ENCODE measurements at regions not wholly inside any gene's neighbourhood (a gene's known extent, or its start where the extent isn't known, plus 50 kb on each side); places are given as distances from the start of the nearest gene placed in this dataset.

DNA sequence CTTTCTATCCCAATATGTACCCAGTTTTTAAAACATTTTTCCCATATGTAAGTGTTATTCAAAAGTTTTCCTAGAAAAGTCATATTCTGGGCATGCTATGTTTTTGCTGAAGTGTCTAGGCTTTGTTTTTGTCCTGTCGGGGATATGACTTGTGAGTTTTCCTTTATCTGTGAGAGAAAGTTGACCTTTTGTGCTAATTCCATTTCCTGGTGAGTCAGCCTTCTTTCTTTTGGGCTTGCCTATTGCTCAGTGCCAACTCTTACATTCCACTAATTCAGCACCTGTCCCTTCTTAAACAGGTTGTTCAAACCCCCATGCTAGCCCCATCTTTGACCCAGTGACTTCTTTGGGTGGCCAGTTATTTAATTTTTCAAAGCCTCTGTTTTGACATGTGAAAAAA lies 146.2 kb downstream of the AHR start:
- Mint-ChIP-seq H3K27ac (no peak overlapping the region), H3K36me3 (ENCODE audit: low read depth) (no peaks in the 10 kb centered on the region), H3K4me3 (no peak overlapping the region), H3K4me1 (peaks cover 3% of the 10 kb centered on the region), H3K27me3 (ENCODE audit: insufficient read depth) (no peaks in the 10 kb centered on the region), H3K9me3 (peaks cover 17% of the 10 kb centered on the region)
- Histone ChIP-seq H3K4me1 (ENCODE audit: control insufficient read depth, insufficient read depth, low read length) (no peaks in the 10 kb centered on the region), H3K27me3 (ENCODE audit: control insufficient read depth, insufficient read depth, low read length, poor library complexity, severe bottlenecking) (no peaks in the 10 kb centered on the region), H3K4me3 (ENCODE audit: low read length) (no peak overlapping the region), H3K36me3 (ENCODE audit: control insufficient read depth, insufficient read depth, low read length) (no peaks in the 10 kb centered on the region), H3K27ac (ENCODE audit: low read depth, low read length) (no peak overlapping the region), H3K9me3 (ENCODE audit: control insufficient read depth, low read length) (peaks cover 21% of the 10 kb centered on the region), H3K9ac (ENCODE audit: extremely low read depth, low read length, poor library complexity, severe bottlenecking) (no peak overlapping the region)
- WGBS, 2 experiments (ENCODE audit: insufficient coverage in 1 of 2, insufficient read length in 1 of 2), result 73% methylated on average over 1 of the region's 1 CpG; no CpG with 5 or more reads in 1 of the 2 experiments
- no peak for DNase-seq
- TF ChIP-seq CTCF (conservative IDR thresholded peaks at IDR 0.05), result no peak

DNA sequence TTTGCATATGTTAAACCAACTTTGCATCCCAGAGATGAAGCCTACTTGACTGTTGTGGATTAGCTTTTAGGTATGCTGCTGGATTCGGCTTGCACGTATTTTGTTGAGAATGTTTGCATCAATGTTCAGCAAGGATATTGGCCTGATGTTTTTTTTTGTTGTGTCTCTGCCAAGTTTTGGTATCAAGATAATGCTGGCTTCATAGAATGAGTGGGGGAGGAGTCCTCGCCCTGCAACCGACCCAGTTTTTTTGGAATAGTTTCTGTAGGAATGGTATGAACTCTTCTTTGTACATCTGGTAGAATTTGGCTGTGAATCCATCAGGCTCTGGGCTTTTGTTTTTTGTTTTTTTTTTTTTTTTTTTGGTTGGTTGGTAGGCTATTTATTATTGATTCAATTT lies 147.9 kb downstream of the AHR start:
- peaks cover 5% of the 10 kb centered on the region for H3K9me3 Mint-ChIP-seq
- H3K4me1 Mint-ChIP-seq, result no peaks in the 10 kb centered on the region
- no peaks in the 10 kb centered on the region for H3K36me3 ChIP-seq (ENCODE audit: control insufficient read depth, insufficient read depth, low read length)
- no peaks in the 10 kb centered on the region for H3K27me3 Mint-ChIP-seq (ENCODE audit: insufficient read depth)
- no peak overlapping the region for H3K9ac ChIP-seq (ENCODE audit: extremely low read depth, low read length, poor library complexity, severe bottlenecking)
- H3K27me3 ChIP-seq (ENCODE audit: control insufficient read depth, insufficient read depth, low read length, poor library complexity, severe bottlenecking), result no peaks in the 10 kb centered on the region
- peaks cover 15% of the 10 kb centered on the region for H3K9me3 ChIP-seq (ENCODE audit: control insufficient read depth, low read length)
- 91% methylated on average over 4 of the region's 4 CpGs; no CpG with 5 or more reads in 1 of the 2 experiments for WGBS, 2 experiments (ENCODE audit: insufficient coverage in 1 of 2, insufficient read length in 1 of 2)
- H3K4me1 ChIP-seq (ENCODE audit: control insufficient read depth, insufficient read depth, low read length), result no peaks in the 10 kb centered on the region
- H3K36me3 Mint-ChIP-seq (ENCODE audit: low read depth), result no peaks in the 10 kb centered on the region
- H3K27ac ChIP-seq (ENCODE audit: low read depth, low read length), result no peak overlapping the region
- no peak overlapping the region for H3K4me3 Mint-ChIP-seq
- no peak for TF ChIP-seq CTCF (conservative IDR thresholded peaks at IDR 0.05)
- DNase-seq, result no peak
- H3K4me3 ChIP-seq (ENCODE audit: low read length), result no peak overlapping the region
- H3K27ac Mint-ChIP-seq, result no peak overlapping the region

DNA sequence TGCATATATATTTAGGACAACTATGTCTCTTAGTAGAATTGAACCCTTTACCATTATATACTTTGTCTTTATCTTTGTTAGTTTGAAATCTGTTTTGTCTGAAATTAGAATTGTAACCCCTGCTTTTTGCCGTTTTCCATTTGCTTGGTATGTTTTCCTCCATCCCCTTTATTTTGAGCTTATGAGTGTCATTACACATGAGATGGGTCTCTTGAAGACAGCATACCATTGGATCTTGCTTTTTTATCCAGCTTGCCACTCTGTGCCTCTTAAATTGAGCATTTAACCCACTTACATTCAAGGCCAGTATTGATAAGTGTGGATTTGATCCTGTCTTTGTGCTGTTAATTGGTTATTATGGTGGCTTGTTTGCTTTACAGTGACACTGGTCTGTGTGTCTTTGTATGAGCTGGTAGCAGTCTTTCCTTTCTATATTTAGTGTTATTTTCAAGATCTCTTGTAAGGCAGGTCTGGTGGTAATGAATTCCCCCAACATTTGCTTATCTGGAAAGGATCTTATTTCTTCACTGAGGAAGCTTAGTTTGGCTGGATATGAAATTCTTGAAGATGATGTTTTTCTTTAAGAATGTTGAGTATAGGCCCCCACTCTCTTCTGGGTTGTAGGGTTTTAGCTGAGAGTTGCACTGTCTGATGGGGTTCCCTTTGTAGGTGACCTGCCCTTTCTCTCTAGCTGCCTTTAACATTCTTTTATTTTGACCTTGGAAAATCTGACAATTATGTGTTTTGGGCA lies 149.5 kb downstream of the AHR start:
- TF ChIP-seq CTCF (conservative IDR thresholded peaks at IDR 0.05), result no peak
- H3K9ac ChIP-seq (ENCODE audit: extremely low read depth, low read length, poor library complexity, severe bottlenecking), result no peak overlapping the region
- peaks cover 5% of the 10 kb centered on the region for H3K9me3 Mint-ChIP-seq
- H3K4me3 Mint-ChIP-seq, result no peak overlapping the region
- no peaks in the 10 kb centered on the region for H3K27me3 ChIP-seq (ENCODE audit: control insufficient read depth, insufficient read depth, low read length, poor library complexity, severe bottlenecking)
- no peaks in the 10 kb centered on the region for H3K36me3 Mint-ChIP-seq (ENCODE audit: low read depth)
- DNase-seq, result no peak
- no peak overlapping the region for H3K27ac Mint-ChIP-seq
- no peaks in the 10 kb centered on the region for H3K4me1 ChIP-seq (ENCODE audit: control insufficient read depth, insufficient read depth, low read length)
- H3K4me1 Mint-ChIP-seq, result no peaks in the 10 kb centered on the region
- no peaks in the 10 kb centered on the region for H3K36me3 ChIP-seq (ENCODE audit: control insufficient read depth, insufficient read depth, low read length)
- H3K27me3 Mint-ChIP-seq (ENCODE audit: insufficient read depth), result no peaks in the 10 kb centered on the region
- H3K27ac ChIP-seq (ENCODE audit: low read depth, low read length), result no peak overlapping the region
- 89% methylated on average over 1 of the region's 1 CpG; no CpG with 5 or more reads in 1 of the 2 experiments for WGBS, 2 experiments (ENCODE audit: insufficient coverage in 1 of 2, insufficient read length in 1 of 2)
- H3K4me3 ChIP-seq (ENCODE audit: low read length), result no peak overlapping the region
- peaks cover 15% of the 10 kb centered on the region for H3K9me3 ChIP-seq (ENCODE audit: control insufficient read depth, low read length)

Data from endodermal cell (in vitro differentiated cells).